ENCODE measurements at regions not wholly inside any gene's neighbourhood (a gene's known extent, or its start where the extent isn't known, plus 50 kb on each side); places are given as distances from the start of the nearest gene placed in this dataset.

- DNase-seq = no peak
These were observed 292.2 kb upstream of the NPVF start for GRCh38 chr7:25520516-25520915.

- no peak for DNase-seq
These were observed 292.9 kb upstream of the NPVF start for GRCh38 chr7:25521236-25521635.

- no peak for DNase-seq
These were observed 294.4 kb upstream of the NPVF start for GRCh38 chr7:25522727-25523126.

GRCh38 chr7:25527665-25528170 lies 299.4 kb upstream of the NPVF start:
- DNase-seq = no peak

GRCh38 chr7:25529320-25529719 lies 301.0 kb upstream of the NPVF start:
- no peak for DNase-seq

GRCh38 chr7:25536851-25537250 lies 308.6 kb upstream of the NPVF start:
- no peak for DNase-seq

GRCh38 chr7:25537662-25538375 lies 309.5 kb upstream of the NPVF start:
- no peak for DNase-seq

- no peak for DNase-seq
These were observed 313.0 kb upstream of the NPVF start for GRCh38 chr7:25541094-25541821.

- no peak for DNase-seq
These were observed 313.6 kb upstream of the NPVF start for GRCh38 chr7:25541877-25542276.

GRCh38 chr7:25543210-25543609 lies 314.9 kb upstream of the NPVF start:
- no peak for DNase-seq

- no peak for DNase-seq
These were observed 315.5 kb upstream of the NPVF start for GRCh38 chr7:25543798-25544197.

- DNase-seq = no peak
These were observed 316.0 kb upstream of the NPVF start for GRCh38 chr7:25544254-25544653.

GRCh38 chr7:25545124-25546008 lies 317.1 kb upstream of the NPVF start:
- no peak for DNase-seq

- no peak for DNase-seq
These were observed 318.0 kb upstream of the NPVF start for GRCh38 chr7:25546306-25546705.

- DNase-seq = no peak
These were observed 321.1 kb upstream of the NPVF start for GRCh38 chr7:25549271-25549921.

GRCh38 chr7:25550149-25550548 lies 321.9 kb upstream of the NPVF start:
- DNase-seq = no peak

GRCh38 chr7:25552998-25553397 lies 324.7 kb upstream of the NPVF start:
- no peak for DNase-seq

- no peak for DNase-seq
These were observed 325.4 kb upstream of the NPVF start for GRCh38 chr7:25553580-25554291.

- DNase-seq = no peak
These were observed 329.2 kb upstream of the NPVF start for GRCh38 chr7:25557379-25557917.

GRCh38 chr7:25557930-25558329 lies 329.6 kb upstream of the NPVF start:
- no peak for DNase-seq

GRCh38 chr7:25558605-25559004 lies 330.3 kb upstream of the NPVF start:
- DNase-seq = no peak

Data from T-helper 9 cell (primary cell).